ENCODE measurements at regions not wholly inside any gene's neighbourhood (a gene's known extent, or its start where the extent isn't known, plus 50 kb on each side); places are given as distances from the start of the nearest gene placed in this dataset.
"Not testable (repeated sequence)": the region's sequence is repeated elsewhere in the genome, so short reads cannot be mapped to it uniquely, and the experiment has no call there.

DNA sequence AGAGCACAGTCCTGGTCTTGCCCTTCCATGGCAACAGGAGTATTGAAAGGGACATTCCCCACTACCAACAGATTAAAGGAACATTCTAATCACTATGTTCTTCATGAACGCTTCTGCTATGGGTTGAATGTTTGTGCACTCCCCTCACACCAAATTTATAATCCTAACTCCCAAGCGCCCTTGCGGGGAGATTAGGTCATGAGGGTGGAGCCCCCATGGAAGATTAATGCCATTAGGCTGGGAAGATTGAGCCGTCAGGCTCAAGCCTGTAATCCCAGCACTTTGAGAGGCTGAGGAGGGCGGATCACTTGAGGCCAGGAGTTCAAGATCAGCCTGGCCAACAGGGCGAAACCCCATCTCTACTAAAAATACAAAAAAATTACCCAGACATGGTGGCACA lies 538.8 kb upstream of the CADM1 start:
- TF ChIP-seq, protein P1, sequence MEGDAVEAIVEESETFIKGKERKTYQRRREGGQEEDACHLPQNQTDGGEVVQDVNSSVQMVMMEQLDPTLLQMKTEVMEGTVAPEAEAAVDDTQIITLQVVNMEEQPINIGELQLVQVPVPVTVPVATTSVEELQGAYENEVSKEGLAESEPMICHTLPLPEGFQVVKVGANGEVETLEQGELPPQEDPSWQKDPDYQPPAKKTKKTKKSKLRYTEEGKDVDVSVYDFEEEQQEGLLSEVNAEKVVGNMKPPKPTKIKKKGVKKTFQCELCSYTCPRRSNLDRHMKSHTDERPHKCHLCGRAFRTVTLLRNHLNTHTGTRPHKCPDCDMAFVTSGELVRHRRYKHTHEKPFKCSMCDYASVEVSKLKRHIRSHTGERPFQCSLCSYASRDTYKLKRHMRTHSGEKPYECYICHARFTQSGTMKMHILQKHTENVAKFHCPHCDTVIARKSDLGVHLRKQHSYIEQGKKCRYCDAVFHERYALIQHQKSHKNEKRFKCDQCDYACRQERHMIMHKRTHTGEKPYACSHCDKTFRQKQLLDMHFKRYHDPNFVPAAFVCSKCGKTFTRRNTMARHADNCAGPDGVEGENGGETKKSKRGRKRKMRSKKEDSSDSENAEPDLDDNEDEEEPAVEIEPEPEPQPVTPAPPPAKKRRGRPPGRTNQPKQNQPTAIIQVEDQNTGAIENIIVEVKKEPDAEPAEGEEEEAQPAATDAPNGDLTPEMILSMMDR (IDR thresholded peaks at IDR 0.05; ENCODE audit: poor library complexity, severe bottlenecking): not testable (repeated sequence)
- not testable (repeated sequence) for TF ChIP-seq POLR2AphosphoS5 (IDR thresholded peaks at IDR 0.05); EZH2 (IDR thresholded peaks at IDR 0.05; ENCODE audit: borderline replicate concordance, insufficient read depth, low read length, poor library complexity, severe bottlenecking); EP300 (conservative IDR thresholded peaks at IDR 0.05; ENCODE audit: poor library complexity, severe bottlenecking); SMC3 (conservative IDR thresholded peaks at IDR 0.05; ENCODE audit: poor library complexity); TAF1 (IDR thresholded peaks at IDR 0.05; ENCODE audit: low read depth); RAD21 (conservative IDR thresholded peaks at IDR 0.05); MXI1 (conservative IDR thresholded peaks at IDR 0.05; ENCODE audit: poor library complexity, severe bottlenecking)

Data from neural cell (in vitro differentiated cells).